Calu3 (cell line): ENCODE measurements at regions not wholly inside any gene's neighbourhood (a gene's known extent, or its start where the extent isn't known, plus 50 kb on each side); places are given as distances from the start of the nearest gene placed in this dataset.
"Not testable (repeated sequence)": the region's sequence is repeated elsewhere in the genome, so short reads cannot be mapped to it uniquely, and the experiment has no call there.

Experiments
- BruUV-seq: library from RNA; stranded (reverse); fragments of 400-500 nt; replicated peaks from 2 replicates; lab custom pipeline; 2021; lab: Mats Ljungman, UMichigan
- CTCF ChIA-PET: fragments of 300-600 bp; sonication (Branson Sonifier 250); formaldehyde crosslinking; loops from one replicate; lab custom pipeline; 2022; ENCODE audit warnings: antibody characterized with exemption; lab: Charles Lee
- DNase-seq: peaks from one replicate; pipeline ENCODE4 v3.0.0; 2022
- H3K27ac Mint-ChIP-seq: one replicate; pipeline ENCODE4 v1.8.0; 2022; ENCODE audit warnings: mixed read lengths; ENCODE audit not compliant: unreplicated experiment
- H3K27me3 Mint-ChIP-seq: one replicate; pipeline ENCODE4 v1.8.0; 2022; ENCODE audit warnings: mixed read lengths; ENCODE audit not compliant: unreplicated experiment
- H3K36me3 Mint-ChIP-seq: one replicate; pipeline ENCODE4 v1.8.0; 2022; ENCODE audit warnings: mild to moderate bottlenecking, moderate library complexity, mixed read lengths; ENCODE audit not compliant: insufficient read depth, unreplicated experiment
- H3K4me1 Mint-ChIP-seq: one replicate; pipeline ENCODE4 v1.8.0; 2022; ENCODE audit warnings: mild to moderate bottlenecking, low read depth, mixed read lengths; ENCODE audit not compliant: unreplicated experiment
- H3K4me3 Mint-ChIP-seq: one replicate; pipeline ENCODE4 v1.8.0; 2022; ENCODE audit warnings: mild to moderate bottlenecking, low read depth, moderate library complexity, mixed read lengths; ENCODE audit not compliant: unreplicated experiment
- H3K9me3 Mint-ChIP-seq: one replicate; pipeline ENCODE4 v1.8.0; 2022; ENCODE audit warnings: low read depth, mixed read lengths; ENCODE audit not compliant: unreplicated experiment
- CTCF ChIP-seq: fragments of 200-600 bp; IDR thresholded peaks from one replicate; pipeline ENCODE4 v1.8.0; 2022; ENCODE audit warnings: antibody characterized with exemption; ENCODE audit not compliant: unreplicated experiment
- intact Hi-C: fragments of 100-400 bp; cut with micrococcal nuclease; formaldehyde crosslinking; loops from one replicate; pipeline ENCODE4 v1.10.0; 2022; ENCODE audit not compliant: unreplicated experiment

GRCh38 chr2:144745424-144745823, 225.5 kb upstream of the ZEB2 start:
- TF ChIP-seq CTCF: no peak
- intact Hi-C loops: no loop called here
- CTCF ChIA-PET: no interaction called here
- no peak for DNase-seq
- no TSS peak for BruUV-seq
- no peaks in the 10 kb centered on the region for H3K27me3 Mint-ChIP-seq
- no peak overlapping the region for H3K27ac Mint-ChIP-seq
- no peak overlapping the region for H3K4me3 Mint-ChIP-seq
- H3K9me3 Mint-ChIP-seq: peaks cover 5% of the 10 kb centered on the region
- H3K36me3 Mint-ChIP-seq: no peaks in the 10 kb centered on the region
- no peaks in the 10 kb centered on the region for H3K4me1 Mint-ChIP-seq

GRCh38 chr2:144738749-144739148, 218.8 kb upstream of the ZEB2 start:
- Mint-ChIP-seq H3K9me3 (peaks cover 11% of the 10 kb centered on the region), H3K4me1 (no peaks in the 10 kb centered on the region), H3K27me3 (no peaks in the 10 kb centered on the region), H3K36me3 (no peaks in the 10 kb centered on the region), H3K27ac (no peak overlapping the region), H3K4me3 (no peak overlapping the region)
- CTCF ChIA-PET: no interaction called here
- no peak for TF ChIP-seq CTCF
- DNase-seq: no peak
- BruUV-seq: no TSS peak
- intact Hi-C loops: no loop called here

GRCh38 chr2:144730711-144731110, 210.8 kb upstream of the ZEB2 start:
- no peak overlapping the region for H3K4me3 Mint-ChIP-seq
- no peak for TF ChIP-seq CTCF
- BruUV-seq: no TSS peak
- no peak overlapping the region for H3K27ac Mint-ChIP-seq
- CTCF ChIA-PET: no interaction called here
- DNase-seq: no peak
- intact Hi-C loops: no loop called here
- no peaks in the 10 kb centered on the region for H3K27me3 Mint-ChIP-seq
- H3K4me1 Mint-ChIP-seq: no peaks in the 10 kb centered on the region
- H3K36me3 Mint-ChIP-seq: no peaks in the 10 kb centered on the region
- peaks cover 11% of the 10 kb centered on the region for H3K9me3 Mint-ChIP-seq

- H3K4me1 Mint-ChIP-seq, H3K9me3 Mint-ChIP-seq, H3K27me3 Mint-ChIP-seq, DNase-seq, BruUV-seq, intact Hi-C loops, H3K4me3 Mint-ChIP-seq, H3K27ac Mint-ChIP-seq, CTCF ChIA-PET, H3K36me3 Mint-ChIP-seq: not testable (repeated sequence)
These were observed 204.5 kb upstream of the ZEB2 start for GRCh38 chr2:144724460-144724859.

GRCh38 chr2:144718376-144718775, 198.5 kb upstream of the ZEB2 start:
- Mint-ChIP-seq H3K27me3 (no peaks in the 10 kb centered on the region), H3K4me1 (no peaks in the 10 kb centered on the region), H3K27ac (no peak overlapping the region), H3K9me3 (peaks cover 12% of the 10 kb centered on the region), H3K4me3 (no peak overlapping the region), H3K36me3 (no peaks in the 10 kb centered on the region)
- BruUV-seq: no TSS peak
- CTCF ChIA-PET: no interaction called here
- TF ChIP-seq CTCF: no peak
- intact Hi-C loops: no loop called here
- DNase-seq: no peak
